Left kidney (tissue), 1 donor: ENCODE measurements at regions not wholly inside any gene's neighbourhood (a gene's known extent, or its start where the extent isn't known, plus 50 kb on each side); places are given as distances from the start of the nearest gene placed in this dataset.

Source experiments
- DNase-seq: peaks from one replicate; pipeline ENCODE4 v3.0.0-alpha.2; 2013

- no peak for DNase-seq
These were observed 62.0 kb upstream of the SIX3 start for GRCh38 chr2:44879269-44880124.

GRCh38 chr2:44880125-44880483 lies 61.4 kb upstream of the SIX3 start:
- DNase-seq = no peak

- no peak for DNase-seq
These were observed 59.6 kb upstream of the SIX3 start for GRCh38 chr2:44881856-44882255.

GRCh38 chr2:44883356-44883755 lies 58.1 kb upstream of the SIX3 start:
- no peak for DNase-seq

- no peak for DNase-seq
These were observed 57.3 kb upstream of the SIX3 start for GRCh38 chr2:44884231-44884630.

GRCh38 chr2:44884677-44885076 lies 56.8 kb upstream of the SIX3 start:
- no peak for DNase-seq

GRCh38 chr2:44886414-44886813 lies 55.1 kb upstream of the SIX3 start:
- DNase-seq = no peak

- DNase-seq = no peak
These were observed 52.4 kb upstream of the SIX3 start for GRCh38 chr2:44889096-44889495.
